Adrenal gland (tissue), 9 donors: ENCODE measurements at regions not wholly inside any gene's neighbourhood (a gene's known extent, or its start where the extent isn't known, plus 50 kb on each side); places are given as distances from the start of the nearest gene placed in this dataset.

Experiments used
- DNase-seq, 7 donors: peaks; one replicate each; pipeline ENCODE4 v3.0.0-alpha.2; 2019 to 2020
- H3K27ac ChIP-seq, 5 donors: fragments of 200-600 bp; sonication (generic) in 4 of 5; 1 replicate in 3 of 5; 2 replicates in 2 of 5; pipeline versions ENCODE4 v1.5.1 to v1.8.0; 2016 to 2020; ENCODE audit warnings: mild to moderate bottlenecking in 1 of 5
- H3K27me3 ChIP-seq: fragments of 200-600 bp; 2 replicates; pipeline ENCODE4 v1.8.0; 2021
- H3K36me3 ChIP-seq, 2 donors: fragments of 200-600 bp; replicated peaks in 1 of 2; 1 replicate in 1 of 2; 2 replicates in 1 of 2; pipeline versions ENCODE4 v1.5.1 to v1.8.0; 2018 to 2022
- H3K4me1 ChIP-seq, 2 donors: fragments of 200-600 bp; replicated peaks in 1 of 2; 1 replicate in 1 of 2; 2 replicates in 1 of 2; pipeline versions ENCODE4 v1.5.1 to v1.8.0; 2018 to 2021
- H3K4me3 ChIP-seq, 4 donors: fragments of 200-600 bp; sonication (generic) in 3 of 4; one replicate each; pipeline ENCODE4 v1.5.1; 2016 to 2018
- H3K9me3 ChIP-seq, 3 donors: fragments of 200-600 bp; sonication (generic) in 1 of 3; replicated peaks in 1 of 3; 1 replicate in 2 of 3; 2 replicates in 1 of 3; pipeline versions ENCODE4 v1.5.1 to v1.8.0; 2016 to 2021
- POLR2A ChIP-seq, 2 donors: fragments of 450-650 bp; IDR thresholded peaks; one replicate each; pipeline ENCODE4 v1.6.1; 2017; ENCODE audit warnings: antibody characterized with exemption in 2 of 2, mild to moderate bottlenecking in 2 of 2, moderate library complexity in 1 of 2
- WGBS, 4 donors: extraction: QIAGEN DNeasy Blood & Tissue Kit in 2 of 4; methylation state at CpG; one replicate each; pipeline versions ENCODE4 v1.1.5 to v1.1.7; 2013 to 2017; 5-methylcytosine and 5-hydroxymethylcytosine counted together
- intact Hi-C, 2 donors: fragments of 100-400 bp; cut with DNase I; formaldehyde crosslinking; loops; one replicate each; pipeline versions ENCODE4 v1.14.1 to v1.15.0; 2022 to 2023
- TF ChIP-seq, protein P1 (sequence below), 6 experiments: fragments of 450-650 bp in 4 of 6; fragments of 200-600 bp in 2 of 6; sonication (generic) in 1 of 6; IDR thresholded peaks; 1 replicate in 5 of 6; 2 replicates in 1 of 6; pipeline versions ENCODE4 v1.5.1 to v1.8.0; 2016 to 2021; ENCODE audit warnings: antibody characterized with exemption in 6 of 6, mild to moderate bottlenecking in 2 of 6, moderate library complexity in 1 of 6
- donor health status: healthy with polysubstance abuse.
- donor health status: Bipolar disorder and iron deficiency.
- donor health status: DM: yes; HTN: yes; CAD: no.
- donor health status: DM: no; HTN: no; CAD: no.
- donor health status: DM: no; HTN: no; CAD: no.

DNA sequence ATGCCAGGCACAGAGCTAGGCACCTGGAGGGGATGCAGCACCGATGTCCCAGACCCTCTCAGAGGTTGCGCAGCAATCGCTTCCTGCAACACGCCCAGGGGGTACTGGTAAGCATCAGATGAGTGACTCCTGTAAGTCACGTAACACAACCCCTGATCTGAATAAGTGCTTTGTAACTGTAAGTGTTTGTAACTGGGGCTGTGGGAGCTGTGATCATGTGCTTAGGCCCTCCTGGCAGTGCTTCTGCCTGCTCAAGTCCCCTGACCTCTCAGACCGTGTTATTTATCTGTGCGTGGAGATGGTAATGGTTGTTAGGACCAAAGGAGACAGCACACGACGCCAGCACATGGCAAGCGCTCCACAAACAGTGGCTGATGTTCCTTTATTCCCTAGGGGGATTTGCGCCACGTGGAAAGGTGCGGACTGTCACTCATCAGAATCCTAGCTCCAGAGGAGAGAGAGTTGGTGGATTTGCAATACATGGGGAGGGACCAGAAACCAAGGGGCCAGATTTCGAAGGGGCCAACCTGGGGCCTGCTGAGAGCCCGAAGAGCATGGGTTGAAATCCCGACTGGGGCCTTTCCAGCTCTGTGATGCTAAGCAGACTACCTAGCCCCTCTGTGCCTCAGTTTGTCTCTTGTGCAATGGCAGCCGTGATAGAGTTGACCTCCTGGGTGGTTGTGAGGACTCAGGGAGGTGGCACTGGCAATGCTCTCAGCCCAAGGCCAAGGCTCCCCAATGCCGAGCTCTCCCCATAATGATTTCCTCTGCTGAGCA lies 151.8 kb downstream of the IRF8 start:
- 71 to 76% (median 72%) methylated on average over 18 of the region's 18 CpGs for WGBS, 4 donors
- H3K27ac ChIP-seq: no peak overlapping the region
- no peak for DNase-seq
- no peaks in the 10 kb centered on the region for H3K9me3 ChIP-seq
- H3K4me3 ChIP-seq: no peak overlapping the region
- H3K27me3 ChIP-seq: peaks cover 15% of the 10 kb centered on the region
- no peak for TF ChIP-seq POLR2A (IDR thresholded peaks at IDR 0.05)
- TF ChIP-seq, protein P1, sequence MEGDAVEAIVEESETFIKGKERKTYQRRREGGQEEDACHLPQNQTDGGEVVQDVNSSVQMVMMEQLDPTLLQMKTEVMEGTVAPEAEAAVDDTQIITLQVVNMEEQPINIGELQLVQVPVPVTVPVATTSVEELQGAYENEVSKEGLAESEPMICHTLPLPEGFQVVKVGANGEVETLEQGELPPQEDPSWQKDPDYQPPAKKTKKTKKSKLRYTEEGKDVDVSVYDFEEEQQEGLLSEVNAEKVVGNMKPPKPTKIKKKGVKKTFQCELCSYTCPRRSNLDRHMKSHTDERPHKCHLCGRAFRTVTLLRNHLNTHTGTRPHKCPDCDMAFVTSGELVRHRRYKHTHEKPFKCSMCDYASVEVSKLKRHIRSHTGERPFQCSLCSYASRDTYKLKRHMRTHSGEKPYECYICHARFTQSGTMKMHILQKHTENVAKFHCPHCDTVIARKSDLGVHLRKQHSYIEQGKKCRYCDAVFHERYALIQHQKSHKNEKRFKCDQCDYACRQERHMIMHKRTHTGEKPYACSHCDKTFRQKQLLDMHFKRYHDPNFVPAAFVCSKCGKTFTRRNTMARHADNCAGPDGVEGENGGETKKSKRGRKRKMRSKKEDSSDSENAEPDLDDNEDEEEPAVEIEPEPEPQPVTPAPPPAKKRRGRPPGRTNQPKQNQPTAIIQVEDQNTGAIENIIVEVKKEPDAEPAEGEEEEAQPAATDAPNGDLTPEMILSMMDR (IDR thresholded peaks at IDR 0.05): no peak
- H3K36me3 ChIP-seq: no peaks in the 10 kb centered on the region
- intact Hi-C loops: no loop called here
- no peaks in the 10 kb centered on the region for H3K4me1 ChIP-seq

DNA sequence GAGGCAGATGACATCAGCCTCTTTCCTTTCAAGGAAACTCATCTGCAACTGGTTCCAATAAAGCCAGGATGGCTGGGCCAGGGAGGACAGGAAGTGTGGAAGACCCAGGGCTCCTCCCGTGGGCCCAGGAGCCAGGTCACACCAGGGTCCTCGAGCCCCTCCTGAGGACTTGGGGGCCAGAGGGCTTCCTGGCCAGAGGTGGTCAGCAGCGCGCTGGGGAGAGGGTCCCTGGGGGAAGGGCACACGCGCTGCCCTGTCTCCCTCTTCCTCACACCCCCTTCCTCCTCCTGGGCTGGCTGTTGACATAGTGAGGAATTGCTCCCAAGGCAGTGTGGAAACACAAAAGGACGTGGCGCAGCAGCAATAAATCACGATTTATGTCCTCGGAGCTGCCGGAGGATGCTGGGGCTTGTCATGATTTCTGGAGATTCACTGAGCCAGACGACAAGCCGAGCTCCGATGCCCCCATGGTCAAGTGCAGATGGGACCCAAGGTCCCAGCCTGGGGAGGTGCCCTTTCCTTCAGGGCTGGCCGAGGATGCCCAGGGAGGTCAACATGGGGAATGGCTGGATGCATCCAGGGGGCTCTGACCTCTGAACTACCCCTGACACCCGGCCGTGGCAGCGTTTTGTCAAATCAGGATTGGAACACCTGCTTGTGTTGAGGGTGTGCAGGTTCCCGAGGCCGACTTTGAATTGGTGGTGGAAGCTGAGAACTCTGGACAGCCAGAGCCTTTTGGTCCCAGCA lies 152.6 kb downstream of the IRF8 start:
- Histone ChIP-seq H3K4me3 (no peak overlapping the region), H3K27ac (no peak overlapping the region), H3K4me1 (no peaks in the 10 kb centered on the region), H3K36me3 (no peaks in the 10 kb centered on the region), H3K9me3 (no peaks in the 10 kb centered on the region), H3K27me3 (peaks cover 15% of the 10 kb centered on the region)
- TF ChIP-seq, protein P1 (IDR thresholded peaks at IDR 0.05): no peak
- TF ChIP-seq POLR2A (IDR thresholded peaks at IDR 0.05): no peak
- intact Hi-C loops: no loop called here
- DNase-seq: peak in 1 of 7 donors; percentile 28
- 19 to 39% (median 25%) methylated on average over 5 to 20 of the region's 20 CpGs for WGBS, 4 donors

DNA sequence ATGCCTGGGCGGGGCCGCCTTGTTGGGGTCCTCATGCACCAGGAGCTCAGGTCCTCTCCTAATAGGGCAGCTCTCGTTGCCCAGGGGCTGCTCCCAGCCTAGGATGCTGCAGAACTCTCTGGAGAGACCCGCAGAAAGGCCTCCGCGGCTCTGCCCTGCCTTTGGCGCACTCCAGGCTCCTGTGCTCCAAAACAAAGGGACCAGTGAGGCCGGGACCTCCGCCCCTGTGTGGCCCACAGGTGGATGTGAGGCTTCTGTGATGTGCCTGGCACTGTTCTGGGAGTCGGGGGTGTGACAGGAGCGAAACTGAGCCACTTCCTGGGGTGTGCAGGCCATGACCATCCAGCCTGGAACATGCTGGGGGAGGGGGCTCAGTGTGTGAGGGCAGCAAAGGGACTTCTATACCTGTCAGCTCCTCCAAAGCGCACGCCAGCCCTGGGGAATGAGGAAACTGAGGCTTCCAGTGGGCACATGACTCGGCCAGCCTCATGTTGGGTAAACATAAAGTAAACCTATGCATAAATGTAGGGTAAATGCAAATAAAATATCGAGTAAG lies 153.2 kb downstream of the IRF8 start:
- no peak overlapping the region for H3K4me3 ChIP-seq
- DNase-seq: no peak
- intact Hi-C loops: no loop called here

DNA sequence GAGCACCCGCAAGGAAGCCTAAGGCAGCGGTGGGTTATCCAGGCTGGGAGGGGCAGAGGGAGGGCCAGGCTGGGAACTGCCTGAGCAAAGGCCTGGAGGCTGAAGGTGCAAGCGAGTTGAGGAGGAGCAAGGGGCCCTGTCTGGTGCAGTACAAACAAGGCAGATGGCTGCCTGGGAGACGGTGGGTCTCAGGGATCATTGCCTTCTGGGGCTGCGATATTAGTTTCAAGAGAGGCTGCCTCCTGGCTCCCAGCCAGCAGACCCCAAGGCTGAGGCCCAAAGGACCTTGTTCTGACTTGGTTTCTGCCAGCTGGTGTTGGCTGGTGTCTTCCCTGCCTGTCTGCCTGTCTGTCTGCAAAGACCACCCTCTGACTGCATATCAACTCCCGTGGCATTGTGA lies 154.0 kb downstream of the IRF8 start:
- WGBS, 4 donors: 65 to 79% (median 74%) methylated on average over 4 to 6 of the region's 6 CpGs
- no peak overlapping the region for H3K27ac ChIP-seq
- intact Hi-C loops: no loop called here
- no peak for TF ChIP-seq POLR2A (IDR thresholded peaks at IDR 0.05)
- TF ChIP-seq, protein P1 (IDR thresholded peaks at IDR 0.05): no peak
- no peak for DNase-seq
- H3K4me3 ChIP-seq: no peak overlapping the region
- no peaks in the 10 kb centered on the region for H3K9me3 ChIP-seq
- peaks cover 15% of the 10 kb centered on the region for H3K27me3 ChIP-seq
- no peaks in the 10 kb centered on the region for H3K4me1 ChIP-seq
- no peaks in the 10 kb centered on the region for H3K36me3 ChIP-seq

More for the DNA sequence above, 153.2 kb downstream of the IRF8 start:
- no peaks in the 10 kb centered on the region for H3K4me1 ChIP-seq
- 72 to 81% (median 77%) methylated on average over 4 to 15 of the region's 15 CpGs for WGBS, 4 donors
- no peaks in the 10 kb centered on the region for H3K36me3 ChIP-seq
- H3K27me3 ChIP-seq: peaks cover 15% of the 10 kb centered on the region
- no peak for TF ChIP-seq POLR2A (IDR thresholded peaks at IDR 0.05)
- TF ChIP-seq, protein P1 (IDR thresholded peaks at IDR 0.05): no peak
- no peak overlapping the region for H3K27ac ChIP-seq
- H3K9me3 ChIP-seq: no peaks in the 10 kb centered on the region
